ENCODE measurements at regions not wholly inside any gene's neighbourhood (a gene's known extent, or its start where the extent isn't known, plus 50 kb on each side); places are given as distances from the start of the nearest gene placed in this dataset.

GRCh38 chr7:95662987-95663386 is 66.7 kb upstream of the PDK4 start:
- DNase-seq, result no peak

- DNase-seq, result no peak
Measured at GRCh38 chr7:95660023-95660434, 63.7 kb upstream of the PDK4 start.

- no peak for DNase-seq
Measured at GRCh38 chr7:95658676-95659075, 62.4 kb upstream of the PDK4 start.

GRCh38 chr7:95649546-95649945 is 53.2 kb upstream of the PDK4 start:
- DNase-seq, result no peak

GRCh38 chr7:95646350-95646749 is 50.0 kb upstream of the PDK4 start:
- no peak for DNase-seq
